Uterus (tissue), 3 donors: ENCODE measurements at regions not wholly inside any gene's neighbourhood (a gene's known extent, or its start where the extent isn't known, plus 50 kb on each side); places are given as distances from the start of the nearest gene placed in this dataset.

Experiments used
- DNase-seq, 2 donors: peaks; one replicate each; pipeline ENCODE4 v3.0.0-alpha.2; 2019 to 2020
- H3K27ac ChIP-seq, 2 donors: fragments of 200-600 bp; sonication (generic); 1 replicate in 1 of 2; 2 replicates in 1 of 2; pipeline ENCODE4 v1.5.1; 2016 to 2018
- H3K27me3 ChIP-seq, 2 donors: fragments of 200-600 bp; sonication (generic); one replicate each; pipeline ENCODE4 v1.5.1; 2018 to 2019; ENCODE audit warnings: control low read depth in 1 of 2
- H3K36me3 ChIP-seq, 2 donors: fragments of 200-600 bp; sonication (generic); one replicate each; pipeline ENCODE4 v1.5.1; 2019; ENCODE audit warnings: control low read depth in 1 of 2
- H3K4me1 ChIP-seq, 2 donors: fragments of 200-600 bp; sonication (generic); one replicate each; pipeline ENCODE4 v1.5.1; 2018 to 2019; ENCODE audit warnings: control low read depth in 1 of 2
- H3K4me3 ChIP-seq, 2 donors: fragments of 200-600 bp; sonication (generic); 1 replicate in 1 of 2; 2 replicates in 1 of 2; pipeline ENCODE4 v1.5.1; 2018 to 2019; ENCODE audit warnings: mild to moderate bottlenecking in 1 of 2
- H3K9me3 ChIP-seq, 2 donors: fragments of 200-600 bp; sonication (generic); one replicate each; pipeline ENCODE4 v1.5.1; 2019; ENCODE audit warnings: control low read depth in 1 of 2
- CTCF ChIP-seq, 4 experiments: fragments of 200-600 bp in 2 of 4; fragments of 450-650 bp in 2 of 4; sonication (generic) in 2 of 4; IDR thresholded peaks; one replicate each; pipeline ENCODE4 v1.5.1; 2016 to 2019; ENCODE audit warnings: antibody characterized with exemption in 4 of 4, mild to moderate bottlenecking in 2 of 4, moderate library complexity in 1 of 4
- POLR2A ChIP-seq, 2 donors: fragments of 450-650 bp; IDR thresholded peaks; one replicate each; pipeline ENCODE4 v1.6.1; 2016; ENCODE audit warnings: antibody characterized with exemption in 2 of 2, mild to moderate bottlenecking in 1 of 2, moderate library complexity in 1 of 2
- intact Hi-C: fragments of 100-400 bp; cut with DNase I; formaldehyde crosslinking; loops from one replicate; pipeline ENCODE4 v1.15.1; 2023; ENCODE audit warnings: low total_unique reads
- donor health status: DM: yes; HTN: yes; CAD: no.

GRCh38 chr20:40811004-40811403 lies 122.0 kb upstream of the MAFB start:
- Histone ChIP-seq H3K27ac (no peak overlapping the region), H3K36me3 (no peaks in the 10 kb centered on the region), H3K4me1 (no peaks in the 10 kb centered on the region), H3K27me3 (no peaks in the 10 kb centered on the region), H3K9me3 (no peaks in the 10 kb centered on the region), H3K4me3 (no peak overlapping the region)
- no peak for DNase-seq
- intact Hi-C loops = no loop called here
- TF ChIP-seq CTCF (IDR thresholded peaks at IDR 0.05) (no peak), POLR2A (IDR thresholded peaks at IDR 0.05) (no peak)

- intact Hi-C loops = no loop called here
- Histone ChIP-seq H3K27ac (no peak overlapping the region), H3K4me3 (no peak overlapping the region), H3K27me3 (no peaks in the 10 kb centered on the region), H3K4me1 (no peaks in the 10 kb centered on the region), H3K9me3 (no peaks in the 10 kb centered on the region), H3K36me3 (no peaks in the 10 kb centered on the region)
- no peak for TF ChIP-seq CTCF (IDR thresholded peaks at IDR 0.05)
- no peak for TF ChIP-seq POLR2A (IDR thresholded peaks at IDR 0.05)
- no peak for DNase-seq
Observed at GRCh38 chr20:40811660-40812414, 122.8 kb upstream of the MAFB start.

- intact Hi-C loops = no loop called here
- H3K36me3 ChIP-seq = no peaks in the 10 kb centered on the region
- TF ChIP-seq CTCF (IDR thresholded peaks at IDR 0.05) = no peak
- TF ChIP-seq POLR2A (IDR thresholded peaks at IDR 0.05) = no peak
- DNase-seq = no peak
- H3K4me3 ChIP-seq = no peak overlapping the region
- H3K4me1 ChIP-seq = no peaks in the 10 kb centered on the region
- H3K27ac ChIP-seq = no peak overlapping the region
- H3K9me3 ChIP-seq = no peaks in the 10 kb centered on the region
- no peaks in the 10 kb centered on the region for H3K27me3 ChIP-seq
Observed at GRCh38 chr20:40812415-40812925, 123.4 kb upstream of the MAFB start.

DNA sequence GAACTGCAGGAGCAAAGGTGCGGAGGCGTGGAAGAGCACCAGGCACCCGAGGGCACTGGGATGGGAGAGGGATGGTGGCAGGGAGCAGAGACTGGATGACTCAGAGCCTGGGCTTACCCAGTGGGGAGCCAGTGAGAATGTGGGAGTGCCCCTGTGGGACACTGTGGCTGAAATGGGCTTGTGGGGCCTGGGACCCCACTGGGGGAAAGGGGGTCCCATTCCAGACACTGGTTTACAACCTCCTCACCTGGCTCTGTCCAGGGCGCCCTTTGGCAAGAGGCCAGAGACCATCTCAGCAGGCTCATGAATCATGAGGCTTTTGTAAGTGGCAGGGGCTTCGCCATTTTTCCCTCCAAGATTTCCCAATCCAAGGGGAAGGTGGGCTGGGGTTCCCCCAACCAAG lies 124.0 kb upstream of the MAFB start:
- intact Hi-C loops = no loop called here
- Histone ChIP-seq H3K36me3 (no peaks in the 10 kb centered on the region), H3K4me1 (no peaks in the 10 kb centered on the region), H3K4me3 (no peak overlapping the region), H3K9me3 (no peaks in the 10 kb centered on the region), H3K27me3 (no peaks in the 10 kb centered on the region), H3K27ac (no peak overlapping the region)
- no peak for TF ChIP-seq CTCF (IDR thresholded peaks at IDR 0.05)
- no peak for TF ChIP-seq POLR2A (IDR thresholded peaks at IDR 0.05)
- DNase-seq = no peak

- Histone ChIP-seq H3K9me3 (no peaks in the 10 kb centered on the region), H3K36me3 (no peaks in the 10 kb centered on the region), H3K27ac (no peak overlapping the region), H3K27me3 (no peaks in the 10 kb centered on the region), H3K4me3 (no peak overlapping the region), H3K4me1 (no peaks in the 10 kb centered on the region)
- DNase-seq = no peak
- intact Hi-C loops = no loop called here
- TF ChIP-seq CTCF (IDR thresholded peaks at IDR 0.05) (no peak), POLR2A (IDR thresholded peaks at IDR 0.05) (no peak)
Observed at GRCh38 chr20:40813708-40814630, 124.9 kb upstream of the MAFB start.
